Upper lobe of left lung (tissue), 4 donors: ENCODE measurements at regions not wholly inside any gene's neighbourhood (a gene's known extent, or its start where the extent isn't known, plus 50 kb on each side); places are given as distances from the start of the nearest gene placed in this dataset.

ENCODE experiments used
- CTCF ChIP-seq, 6 experiments: fragments of 450-650 bp in 4 of 6; fragments of 200-600 bp in 2 of 6; sonication (generic) in 2 of 6; IDR thresholded peaks; one replicate each; pipeline ENCODE4 v1.5.1; 2016 to 2019; ENCODE audit warnings: antibody characterized with exemption in 6 of 6
- POLR2A ChIP-seq, 4 donors: fragments of 450-650 bp; IDR thresholded peaks; one replicate each; pipeline ENCODE4 v1.5.1; 2016 to 2017; ENCODE audit warnings: antibody characterized with exemption in 4 of 4, mild to moderate bottlenecking in 2 of 4

DNA sequence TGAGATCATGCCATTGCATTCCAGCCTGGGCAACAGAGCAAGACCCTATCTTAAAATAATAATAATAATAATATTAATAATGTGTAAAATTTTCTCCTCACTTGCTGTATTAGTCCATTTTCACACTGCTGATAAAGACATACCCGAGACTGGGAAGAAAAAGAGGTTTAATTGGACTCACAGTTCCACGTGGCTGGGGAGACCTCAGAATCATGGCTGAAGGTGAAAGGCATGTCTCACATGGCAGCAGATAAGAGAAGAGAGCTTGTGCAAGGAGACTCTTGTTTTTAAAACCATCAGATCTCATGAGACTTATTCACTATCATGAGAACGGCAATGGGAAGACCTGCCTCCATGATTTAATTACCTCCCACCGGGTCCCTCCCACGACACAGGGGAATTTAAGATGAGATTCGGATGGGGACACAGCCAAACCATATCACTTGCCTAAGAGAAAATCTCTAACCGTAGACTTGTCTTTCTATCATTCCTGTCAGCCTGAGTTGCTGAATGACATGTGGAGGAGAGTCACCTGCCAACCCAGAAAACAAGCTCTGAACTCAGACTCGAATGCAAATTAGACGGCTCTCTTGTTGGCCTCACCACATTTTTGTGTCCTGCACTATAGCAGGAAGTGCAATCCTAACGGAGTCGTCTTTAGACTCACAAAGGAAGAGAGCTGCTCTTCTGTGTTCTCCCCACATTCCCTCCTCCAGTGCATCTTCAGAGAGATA, 51.9 kb upstream of the DCTD start:
- TF ChIP-seq CTCF (IDR thresholded peaks at IDR 0.05) = no peak
- no peak for TF ChIP-seq POLR2A (IDR thresholded peaks at IDR 0.05)
